Sigmoid colon (tissue), 4 donors: ENCODE measurements at regions not wholly inside any gene's neighbourhood (a gene's known extent, or its start where the extent isn't known, plus 50 kb on each side); places are given as distances from the start of the nearest gene placed in this dataset.

Source experiments
- EP300 ChIP-seq, 4 donors: sonication (generic); formaldehyde crosslinking; IDR thresholded peaks; one replicate each; pipeline ENCODE4 v1.6.1; 2017; ENCODE audit warnings: antibody characterized with exemption in 4 of 4
- TF ChIP-seq, protein P1 (sequence below), 4 experiments: fragments of 450-650 bp in 3 of 4; fragments of 200-600 bp in 1 of 4; IDR thresholded peaks; one replicate each; pipeline ENCODE4 v1.5.1; 2016 to 2019; ENCODE audit warnings: antibody characterized with exemption in 4 of 4, mild to moderate bottlenecking in 3 of 4, moderate library complexity in 2 of 4

- TF ChIP-seq EP300 (IDR thresholded peaks at IDR 0.05) = no peak
- TF ChIP-seq, protein P1, sequence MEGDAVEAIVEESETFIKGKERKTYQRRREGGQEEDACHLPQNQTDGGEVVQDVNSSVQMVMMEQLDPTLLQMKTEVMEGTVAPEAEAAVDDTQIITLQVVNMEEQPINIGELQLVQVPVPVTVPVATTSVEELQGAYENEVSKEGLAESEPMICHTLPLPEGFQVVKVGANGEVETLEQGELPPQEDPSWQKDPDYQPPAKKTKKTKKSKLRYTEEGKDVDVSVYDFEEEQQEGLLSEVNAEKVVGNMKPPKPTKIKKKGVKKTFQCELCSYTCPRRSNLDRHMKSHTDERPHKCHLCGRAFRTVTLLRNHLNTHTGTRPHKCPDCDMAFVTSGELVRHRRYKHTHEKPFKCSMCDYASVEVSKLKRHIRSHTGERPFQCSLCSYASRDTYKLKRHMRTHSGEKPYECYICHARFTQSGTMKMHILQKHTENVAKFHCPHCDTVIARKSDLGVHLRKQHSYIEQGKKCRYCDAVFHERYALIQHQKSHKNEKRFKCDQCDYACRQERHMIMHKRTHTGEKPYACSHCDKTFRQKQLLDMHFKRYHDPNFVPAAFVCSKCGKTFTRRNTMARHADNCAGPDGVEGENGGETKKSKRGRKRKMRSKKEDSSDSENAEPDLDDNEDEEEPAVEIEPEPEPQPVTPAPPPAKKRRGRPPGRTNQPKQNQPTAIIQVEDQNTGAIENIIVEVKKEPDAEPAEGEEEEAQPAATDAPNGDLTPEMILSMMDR (IDR thresholded peaks at IDR 0.05) = no peak
Observed at GRCh38 chr2:191618786-191619185, 59.1 kb upstream of the NABP1 start.
